GM18499 (cell line): ENCODE measurements at regions not wholly inside any gene's neighbourhood (a gene's known extent, or its start where the extent isn't known, plus 50 kb on each side); places are given as distances from the start of the nearest gene placed in this dataset.

ENCODE experiments used
- ATAC-seq: cut with Tn5 transposase; IDR thresholded peaks from one replicate; pipeline ENCODE4 v1.9.1; 2021; ENCODE audit warnings: moderate number of reproducible peaks; ENCODE audit not compliant: insufficient read depth, unreplicated experiment

GRCh38 chr14:53529519-53529918, 376.4 kb upstream of the DDHD1 start:
- ATAC-seq, result no peak

DNA sequence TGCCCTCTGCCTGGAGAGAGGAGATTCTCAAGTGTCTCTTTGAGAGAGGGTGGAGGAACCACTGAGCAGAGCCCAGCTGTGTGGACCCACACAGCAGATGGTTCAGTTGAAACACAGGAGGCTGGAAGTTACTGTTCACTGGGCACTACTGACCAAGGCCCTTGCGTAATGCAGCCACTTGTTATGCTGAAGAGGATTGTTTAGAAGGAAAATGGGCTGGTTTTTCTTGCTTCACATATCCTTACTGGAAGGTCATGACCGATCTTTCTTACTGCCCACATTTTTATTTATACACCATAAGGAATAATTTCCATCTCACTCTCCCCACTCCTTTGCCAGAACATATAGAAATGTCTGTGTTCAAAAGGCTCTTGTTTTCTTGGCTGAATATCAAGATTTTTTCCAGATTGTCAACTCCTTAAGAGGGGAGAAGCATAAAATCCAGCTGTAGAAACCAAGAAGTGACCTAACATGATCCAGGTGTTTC, 375.1 kb upstream of the DDHD1 start:
- ATAC-seq, result no peak

GRCh38 chr14:53526200-53526599, 373.1 kb upstream of the DDHD1 start:
- ATAC-seq, result no peak

- ATAC-seq, result no peak
Measured at GRCh38 chr14:53525608-53526007, 372.5 kb upstream of the DDHD1 start.

GRCh38 chr14:53524391-53524790, 371.3 kb upstream of the DDHD1 start:
- no peak for ATAC-seq

DNA sequence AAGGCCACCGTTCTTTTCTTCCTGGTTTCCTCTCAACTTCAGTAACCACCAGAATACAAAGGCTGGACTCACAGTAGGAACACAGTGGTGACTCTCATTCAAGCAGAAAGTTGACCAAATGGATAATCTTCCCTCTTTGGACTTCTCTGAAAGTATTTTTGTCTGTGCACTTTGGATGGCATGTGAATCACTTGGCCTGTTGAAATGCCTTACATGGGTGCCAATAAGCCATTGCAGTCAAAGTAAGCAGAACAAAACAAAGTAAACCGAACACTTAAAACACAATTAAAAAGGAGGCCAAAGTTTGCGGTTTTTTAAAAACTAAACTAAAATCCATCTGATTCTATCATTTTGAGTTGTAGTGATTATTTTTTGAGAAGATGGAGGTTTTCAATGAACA, 370.1 kb upstream of the DDHD1 start:
- no peak for ATAC-seq

- ATAC-seq, result no peak
Measured at GRCh38 chr14:53520078-53520928, 367.2 kb upstream of the DDHD1 start.

DNA sequence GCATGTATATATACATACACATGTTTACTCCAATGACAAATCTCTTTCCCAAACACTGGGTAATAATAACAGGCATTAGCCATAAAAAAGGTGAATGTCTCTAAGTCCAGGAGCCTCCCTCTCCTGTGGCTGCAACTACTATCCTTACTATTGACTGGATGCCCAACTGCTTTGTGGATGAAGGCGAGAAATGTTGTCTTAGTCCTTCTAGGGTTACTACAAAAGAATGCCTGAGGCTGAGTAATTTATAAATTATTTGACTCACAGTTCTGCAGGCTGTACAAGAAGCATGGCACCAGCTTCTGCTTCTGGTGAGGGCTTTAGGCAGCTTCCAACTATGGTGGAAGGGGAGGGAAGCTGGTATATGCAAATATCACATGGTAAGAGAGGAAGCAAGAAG, 366.0 kb upstream of the DDHD1 start:
- no peak for ATAC-seq

DNA sequence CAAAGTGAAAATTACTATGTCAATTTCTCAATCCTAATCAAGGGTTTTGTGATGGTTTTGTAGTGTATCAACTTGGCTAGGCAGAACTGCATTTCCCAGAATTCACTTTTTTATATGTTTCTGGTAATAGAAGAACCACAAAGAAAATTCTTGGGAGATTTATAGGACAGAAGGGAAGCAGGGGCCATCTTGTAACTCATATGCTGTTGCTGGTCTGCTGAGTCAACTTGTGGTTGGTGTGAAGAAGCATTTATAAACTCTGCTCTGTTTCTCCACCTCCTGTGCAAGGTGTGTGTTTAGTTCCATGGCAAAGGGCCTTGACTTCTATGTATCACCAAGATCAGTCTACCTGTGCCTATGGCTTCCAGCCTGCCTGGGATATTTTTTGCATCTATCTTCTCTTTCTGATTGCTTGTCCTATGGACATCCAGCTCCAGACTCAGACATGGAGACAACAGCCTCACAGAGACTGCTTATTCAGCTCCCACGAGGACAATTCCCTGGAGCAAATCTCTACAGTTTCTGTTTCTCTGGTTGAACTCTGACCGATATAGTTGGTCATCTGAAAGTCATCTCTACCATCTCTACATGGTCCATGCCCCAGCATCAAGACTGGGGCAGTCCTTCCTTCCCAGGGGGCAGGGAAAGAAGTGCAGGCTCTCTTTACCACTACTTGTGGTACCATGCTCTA, 364.3 kb upstream of the DDHD1 start:
- ATAC-seq, result no peak

DNA sequence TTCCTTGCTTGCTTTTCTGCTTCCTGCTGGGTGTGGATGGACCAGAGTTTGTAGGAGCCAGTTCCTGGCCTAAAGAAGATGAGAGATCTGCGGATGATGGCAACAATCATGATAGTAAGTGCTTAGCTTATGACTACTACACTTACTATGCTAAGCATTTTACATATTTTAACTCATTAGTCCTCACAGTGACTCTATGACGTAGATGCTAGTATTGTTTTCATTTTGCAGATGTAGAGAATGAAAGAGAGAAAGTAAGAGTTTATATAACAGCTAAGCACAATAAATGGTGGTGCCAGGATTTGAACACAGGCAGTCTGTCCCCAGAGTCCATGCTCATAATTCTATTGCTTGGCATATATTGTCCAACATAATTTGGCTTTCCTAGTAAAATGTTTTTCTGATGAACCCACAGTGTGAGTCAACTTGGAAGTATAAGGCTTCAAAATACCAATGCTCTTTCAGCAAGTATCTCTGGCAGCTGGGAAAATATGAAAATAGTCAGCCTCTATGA, 363.2 kb upstream of the DDHD1 start:
- ATAC-seq, result no peak

GRCh38 chr14:53515276-53515675, 362.2 kb upstream of the DDHD1 start:
- ATAC-seq, result no peak

GRCh38 chr14:53514197-53514596, 361.1 kb upstream of the DDHD1 start:
- ATAC-seq, result no peak

DNA sequence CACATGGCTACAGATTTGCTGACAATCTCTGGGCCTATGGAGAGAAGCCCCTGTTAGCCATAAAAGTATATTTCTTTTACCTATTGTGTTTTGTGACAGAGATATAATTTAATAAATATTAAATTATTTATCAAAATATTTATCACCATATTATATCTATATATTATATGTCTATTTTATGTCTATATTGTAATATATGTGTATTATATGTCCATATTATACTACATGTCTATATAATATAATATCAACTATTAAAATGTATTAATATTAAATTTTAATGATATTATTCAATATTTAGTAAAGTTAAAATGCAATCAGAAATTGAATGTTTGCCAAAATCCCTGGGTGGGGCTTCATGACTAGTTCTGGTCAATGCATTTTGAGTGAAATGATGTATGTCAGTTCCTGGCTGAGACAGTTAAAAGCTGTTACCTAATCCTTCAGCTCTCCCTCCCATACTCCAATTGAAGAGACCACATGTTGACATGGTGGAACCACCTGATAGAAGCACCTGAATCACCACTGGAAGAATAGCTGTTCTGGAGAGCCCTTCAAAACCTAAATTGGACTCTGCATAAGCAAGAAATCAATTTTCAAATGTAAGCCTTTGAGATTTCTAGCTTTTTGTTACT, 357.3 kb upstream of the DDHD1 start:
- ATAC-seq, result no peak

- no peak for ATAC-seq
Measured at GRCh38 chr14:53509276-53510244, 356.4 kb upstream of the DDHD1 start.

- no peak for ATAC-seq
Measured at GRCh38 chr14:53501361-53502211, 348.5 kb upstream of the DDHD1 start.

DNA sequence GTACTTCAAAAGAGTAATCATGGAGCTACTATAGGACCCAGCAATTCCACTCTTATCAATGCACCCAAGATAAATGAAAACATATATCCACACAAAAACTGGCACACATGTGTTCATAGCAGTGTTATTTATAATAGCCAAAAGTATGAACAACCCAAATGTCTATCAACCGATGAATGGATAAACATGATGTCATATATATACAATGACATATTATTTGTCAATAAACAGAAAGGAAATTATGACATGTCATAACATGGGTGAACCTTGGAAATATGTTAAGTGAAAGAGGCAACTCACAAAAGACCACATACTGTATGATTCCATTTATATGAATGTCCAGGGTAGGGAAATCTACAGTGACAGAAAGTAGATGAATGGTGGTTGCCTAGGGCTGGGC, 347.1 kb upstream of the DDHD1 start:
- no peak for ATAC-seq

DNA sequence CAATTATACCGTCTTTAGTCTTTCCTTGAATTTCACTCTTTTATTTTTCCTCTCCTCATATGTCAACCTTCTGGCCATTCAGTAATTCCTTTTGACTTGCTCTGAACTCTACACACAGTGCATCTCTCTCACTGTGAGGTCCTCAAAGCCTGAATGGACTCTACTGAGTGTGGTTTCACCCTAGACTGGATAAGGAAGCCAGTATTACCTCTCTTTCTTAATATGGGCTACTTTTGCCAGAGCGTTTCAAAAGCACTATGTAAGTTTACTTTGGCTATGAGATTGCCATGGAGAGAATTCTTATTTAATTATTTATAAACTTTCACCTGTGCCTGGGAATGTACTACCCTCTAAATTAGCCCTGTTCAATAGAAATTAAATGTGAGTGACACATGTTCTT, 343.5 kb upstream of the DDHD1 start:
- ATAC-seq, result no peak

DNA sequence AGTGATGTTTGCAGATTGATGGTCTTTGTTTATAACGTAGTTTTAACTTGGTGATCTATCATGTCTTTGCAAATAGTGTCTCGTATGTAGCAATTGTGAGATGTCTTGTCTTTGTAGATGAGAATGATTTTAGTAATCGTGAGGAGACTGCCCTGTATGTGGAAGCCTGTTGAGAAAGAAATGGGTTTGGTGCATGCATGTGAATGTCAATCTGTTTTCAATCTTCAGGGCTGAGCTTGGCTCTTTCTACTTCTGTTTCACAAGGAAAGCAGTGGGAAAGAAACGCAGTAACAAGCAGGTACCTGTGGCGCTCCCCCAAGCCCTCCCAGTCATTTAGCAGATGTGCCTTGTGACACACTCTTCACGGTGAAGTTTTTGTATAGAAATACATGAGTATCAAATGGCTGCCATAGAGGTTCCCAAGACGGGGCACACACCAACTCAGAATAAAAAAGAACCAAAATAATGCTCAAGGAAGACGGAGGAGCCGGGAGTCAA, 342.8 kb upstream of the DDHD1 start:
- ATAC-seq, result no peak

DNA sequence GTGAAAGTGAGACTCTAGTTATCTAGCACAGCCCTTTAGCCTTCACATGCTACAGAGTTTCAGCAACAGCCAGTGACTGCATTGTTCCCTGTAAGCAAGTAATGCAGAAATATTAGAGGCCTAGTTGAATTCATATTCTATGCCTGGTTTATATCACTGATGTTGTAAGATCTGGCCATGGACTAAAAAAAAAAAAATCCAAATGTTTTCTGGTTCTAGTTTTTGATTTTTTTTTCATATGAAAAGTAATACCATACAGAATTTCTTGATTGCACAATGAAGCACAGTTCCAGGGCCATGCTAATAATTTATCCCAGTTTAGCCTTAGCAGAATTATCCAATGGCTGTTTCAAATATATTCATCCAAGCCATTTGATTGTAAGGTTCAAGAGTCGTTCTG, 341.5 kb upstream of the DDHD1 start:
- ATAC-seq, result no peak
